ENCODE measurements at regions not wholly inside any gene's neighbourhood (a gene's known extent, or its start where the extent isn't known, plus 50 kb on each side); places are given as distances from the start of the nearest gene placed in this dataset.

GRCh38 chr4:14924812-14925344, 77.4 kb upstream of the CPEB2 start:
- DNase-seq = no peak
- H3K4me1 ChIP-seq = no peaks in the 10 kb centered on the region
- no peak overlapping the region for H3K4me3 ChIP-seq
- intact Hi-C loops (cut with DNase I; ENCODE audit: low total_unique reads) = loop anchor here (5.0 kb wide), 1 partner anchor 93 kb away; no protein-coding TSS in a partner anchor
- no peaks in the 10 kb centered on the region for H3K36me3 ChIP-seq
- H3K9me3 ChIP-seq = no peaks in the 10 kb centered on the region
- TF ChIP-seq CTCF (IDR thresholded peaks at IDR 0.05) = no peak
- no peak overlapping the region for H3K27ac ChIP-seq
- no peaks in the 10 kb centered on the region for H3K27me3 ChIP-seq

- Histone ChIP-seq H3K36me3 (no peaks in the 10 kb centered on the region), H3K4me1 (no peaks in the 10 kb centered on the region), H3K27me3 (no peaks in the 10 kb centered on the region), H3K27ac (no peak overlapping the region), H3K4me3 (no peak overlapping the region), H3K9me3 (no peaks in the 10 kb centered on the region)
- no peak for DNase-seq
- intact Hi-C loops (cut with DNase I; ENCODE audit: low total_unique reads) = loop anchor here (5.0 kb wide), 1 partner anchor 93 kb away; no protein-coding TSS in a partner anchor
- TF ChIP-seq CTCF (IDR thresholded peaks at IDR 0.05) = no peak
Measured at GRCh38 chr4:14925471-14925870, 76.8 kb upstream of the CPEB2 start.

GRCh38 chr4:14926368-14926767, 75.9 kb upstream of the CPEB2 start:
- no peak overlapping the region for H3K27ac ChIP-seq
- no peak overlapping the region for H3K4me3 ChIP-seq
- no peaks in the 10 kb centered on the region for H3K4me1 ChIP-seq
- no peaks in the 10 kb centered on the region for H3K36me3 ChIP-seq
- no peaks in the 10 kb centered on the region for H3K27me3 ChIP-seq
- no peaks in the 10 kb centered on the region for H3K9me3 ChIP-seq
- intact Hi-C loops (cut with DNase I; ENCODE audit: low total_unique reads) = loop anchor here (5.0 kb wide), 1 partner anchor 94 kb away; no protein-coding TSS in a partner anchor
- no peak for DNase-seq
- no peak for TF ChIP-seq CTCF (IDR thresholded peaks at IDR 0.05)

GRCh38 chr4:14928035-14928434, 74.2 kb upstream of the CPEB2 start:
- intact Hi-C loops (cut with DNase I; ENCODE audit: low total_unique reads) = loop anchor here (5.0 kb wide), 1 partner anchor 96 kb away; no protein-coding TSS in a partner anchor
- no peaks in the 10 kb centered on the region for H3K27me3 ChIP-seq
- H3K27ac ChIP-seq = no peak overlapping the region
- H3K9me3 ChIP-seq = no peaks in the 10 kb centered on the region
- no peaks in the 10 kb centered on the region for H3K4me1 ChIP-seq
- no peak for TF ChIP-seq CTCF (IDR thresholded peaks at IDR 0.05)
- no peak for DNase-seq
- no peaks in the 10 kb centered on the region for H3K36me3 ChIP-seq
- no peak overlapping the region for H3K4me3 ChIP-seq

GRCh38 chr4:14929669-14930068, 72.6 kb upstream of the CPEB2 start:
- Histone ChIP-seq H3K27me3 (no peaks in the 10 kb centered on the region), H3K4me1 (no peaks in the 10 kb centered on the region), H3K9me3 (no peaks in the 10 kb centered on the region), H3K36me3 (no peaks in the 10 kb centered on the region), H3K27ac (no peak overlapping the region), H3K4me3 (no peak overlapping the region)
- intact Hi-C loops (cut with DNase I; ENCODE audit: low total_unique reads) = loop anchor here (5.0 kb wide), 1 partner anchor 97 kb away; no protein-coding TSS in a partner anchor
- TF ChIP-seq CTCF (IDR thresholded peaks at IDR 0.05) = no peak
- DNase-seq = no peak

Measured in tibial artery (tissue), 4 donors.